ENCODE measurements at regions not wholly inside any gene's neighbourhood (a gene's known extent, or its start where the extent isn't known, plus 50 kb on each side); places are given as distances from the start of the nearest gene placed in this dataset.

- no peak for ATAC-seq
- H3K27ac ChIP-seq (ENCODE audit: low read length) = no peak overlapping the region
- in situ Hi-C loops (cut with HindIII; ENCODE audit: low pct_unique_long_range_greater_than_20kb, low sequenced_read_pairs) = no loop called here
- ChIA-PET CTCF (no interaction called here), POLR2A (no interaction called here)
- H3K36me3 ChIP-seq (ENCODE audit: control insufficient read depth, insufficient read depth, low read length) = no peaks in the 10 kb centered on the region
- TF ChIP-seq CTCF (IDR thresholded peaks at IDR 0.05) (no peak), TCF7L2 (IDR thresholded peaks at IDR 0.05; ENCODE audit: low read depth, low read length) (no peak), REST (IDR thresholded peaks at IDR 0.05; ENCODE audit: insufficient read depth in 1 of 2, low read depth in 2 of 2, low read length in 1 of 2) (no peak), POLR2AphosphoS5 (IDR thresholded peaks at IDR 0.05; ENCODE audit: low read depth, low read length) (no peak), SIN3A (IDR thresholded peaks at IDR 0.05; ENCODE audit: borderline replicate concordance, insufficient read depth, low read depth, low read length) (no peak)
- H3K27me3 ChIP-seq (ENCODE audit: control insufficient read depth, insufficient read depth, low read length) = no peaks in the 10 kb centered on the region
- no peak overlapping the region for H3K4me3 ChIP-seq (ENCODE audit: low read depth in 2 of 2, low read length in 2 of 2)
- BruUV-seq (replicated peaks) = no TSS peak
- no peaks in the 10 kb centered on the region for H3K4me1 ChIP-seq (ENCODE audit: control insufficient read depth, insufficient read depth, low read length)
- intact Hi-C loops (cut with micrococcal nuclease; ENCODE audit: unreplicated experiment) = no loop called here
- H3K9me3 ChIP-seq (ENCODE audit: control insufficient read depth, insufficient read depth, low read depth, low read length) = no peaks in the 10 kb centered on the region
- no peak for DNase-seq (ENCODE audit: low read depth, low spot score)
Measured at GRCh38 chr22:48803171-48803947, 1024.3 kb downstream of the BRD1 start.

- no peak for DNase-seq (ENCODE audit: low read depth, low spot score)
- CTCF ChIA-PET = interaction anchor here (0.6 kb wide), 1 partner anchor 11 kb away, joined by 3 read pairs; no protein-coding TSS in a partner anchor
- POLR2A ChIA-PET = no interaction called here
- ATAC-seq = no peak
- intact Hi-C loops (cut with micrococcal nuclease; ENCODE audit: unreplicated experiment) (no loop called here), in situ Hi-C loops (cut with HindIII; ENCODE audit: low pct_unique_long_range_greater_than_20kb, low sequenced_read_pairs) (no loop called here)
- no peak overlapping the region for H3K27ac ChIP-seq (ENCODE audit: low read length)
- H3K4me1 ChIP-seq (ENCODE audit: control insufficient read depth, insufficient read depth, low read length) = no peaks in the 10 kb centered on the region
- no TSS peak for BruUV-seq (replicated peaks)
- TF ChIP-seq TCF7L2 (IDR thresholded peaks at IDR 0.05; ENCODE audit: low read depth, low read length) = no peak
- no peak for TF ChIP-seq POLR2AphosphoS5 (IDR thresholded peaks at IDR 0.05; ENCODE audit: low read depth, low read length)
- TF ChIP-seq CTCF (IDR thresholded peaks at IDR 0.05) = no peak
- no peak for TF ChIP-seq REST (IDR thresholded peaks at IDR 0.05; ENCODE audit: insufficient read depth in 1 of 2, low read depth in 2 of 2, low read length in 1 of 2)
- no peak for TF ChIP-seq SIN3A (IDR thresholded peaks at IDR 0.05; ENCODE audit: borderline replicate concordance, insufficient read depth, low read depth, low read length)
- H3K36me3 ChIP-seq (ENCODE audit: control insufficient read depth, insufficient read depth, low read length) = no peaks in the 10 kb centered on the region
- H3K4me3 ChIP-seq (ENCODE audit: low read depth in 2 of 2, low read length in 2 of 2) = no peak overlapping the region
- no peaks in the 10 kb centered on the region for H3K9me3 ChIP-seq (ENCODE audit: control insufficient read depth, insufficient read depth, low read depth, low read length)
- H3K27me3 ChIP-seq (ENCODE audit: control insufficient read depth, insufficient read depth, low read length) = no peaks in the 10 kb centered on the region
Measured at GRCh38 chr22:48802576-48802975, 1025.1 kb downstream of the BRD1 start.

Measured in Panc1 (cell line).